Tibial nerve (tissue), 4 donors: ENCODE measurements at regions not wholly inside any gene's neighbourhood (a gene's known extent, or its start where the extent isn't known, plus 50 kb on each side); places are given as distances from the start of the nearest gene placed in this dataset.

Source experiments
- DNase-seq, 2 donors: peaks; one replicate each; pipeline ENCODE4 v3.0.0-alpha.2; 2019; ENCODE audit warnings: low spot score in 2 of 2
- H3K27ac ChIP-seq, 4 donors: fragments of 200-600 bp; sonication (generic) in 3 of 4; one replicate each; pipeline ENCODE4 v1.5.1; 2017 to 2019; ENCODE audit warnings: mild to moderate bottlenecking in 1 of 4
- H3K27me3 ChIP-seq, 2 donors: fragments of 200-600 bp; sonication (generic) in 1 of 2; one replicate each; pipeline versions ENCODE4 v1.5.1 to v1.6.0; 2017 to 2019
- H3K36me3 ChIP-seq, 3 donors: fragments of 200-600 bp; sonication (generic); one replicate each; pipeline ENCODE4 v1.5.1; 2018 to 2019
- H3K4me1 ChIP-seq, 4 donors: fragments of 200-600 bp; sonication (generic) in 3 of 4; one replicate each; pipeline ENCODE4 v1.5.1; 2017 to 2019
- H3K4me3 ChIP-seq, 4 donors: fragments of 200-600 bp; sonication (generic) in 3 of 4; one replicate each; pipeline ENCODE4 v1.5.1; 2017 to 2019; ENCODE audit warnings: mild to moderate bottlenecking in 1 of 4, moderate library complexity in 1 of 4
- H3K9me3 ChIP-seq, 4 donors: fragments of 200-600 bp; sonication (generic) in 3 of 4; one replicate each; pipeline ENCODE4 v1.5.1; 2017 to 2019
- CTCF ChIP-seq, 5 experiments: fragments of 200-600 bp in 3 of 5; fragments of 450-650 bp in 2 of 5; sonication (generic) in 3 of 5; IDR thresholded peaks; one replicate each; pipeline ENCODE4 v1.5.1; 2016 to 2019; ENCODE audit warnings: antibody characterized with exemption in 5 of 5, mild to moderate bottlenecking in 3 of 5, moderate library complexity in 2 of 5
- EP300 ChIP-seq, 2 donors: sonication (generic); formaldehyde crosslinking; IDR thresholded peaks; one replicate each; pipeline ENCODE4 v1.6.1; 2017; ENCODE audit warnings: antibody characterized with exemption in 2 of 2, mild to moderate bottlenecking in 1 of 2
- POLR2A ChIP-seq, 2 donors: fragments of 450-650 bp; IDR thresholded peaks; one replicate each; pipeline ENCODE4 v1.6.1; 2017; ENCODE audit warnings: antibody characterized with exemption in 2 of 2, mild to moderate bottlenecking in 2 of 2, moderate library complexity in 2 of 2
- WGBS, 2 donors: methylation state at CpG; one replicate each; pipeline ENCODE4 v1.1.5; 2018; 5-methylcytosine and 5-hydroxymethylcytosine counted together

DNA sequence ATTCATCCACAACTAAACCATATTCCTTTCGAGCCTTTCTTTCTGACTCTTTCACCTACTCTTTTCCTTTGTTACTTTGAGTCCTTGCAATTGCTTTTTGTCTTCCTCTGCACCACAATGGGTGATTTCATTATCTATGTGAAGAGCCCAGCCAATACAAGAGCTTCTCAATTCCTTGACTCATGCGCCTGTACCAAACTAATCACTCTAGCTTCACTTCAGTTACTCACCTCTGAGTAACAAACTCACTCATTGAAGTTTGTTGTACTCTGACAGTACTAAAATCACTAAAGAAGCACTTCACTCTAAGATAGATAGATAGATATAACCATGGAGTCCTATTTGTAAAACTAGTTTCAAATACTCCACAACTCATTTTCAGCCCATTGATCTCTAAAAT lies 191.7 kb upstream of the EPHA5 start:
- no peaks in the 10 kb centered on the region for H3K27me3 ChIP-seq
- H3K27ac ChIP-seq, result no peak overlapping the region
- DNase-seq, result no peak
- no peaks in the 10 kb centered on the region for H3K4me1 ChIP-seq
- H3K4me3 ChIP-seq, result no peak overlapping the region
- no peaks in the 10 kb centered on the region for H3K9me3 ChIP-seq
- H3K36me3 ChIP-seq, result no peaks in the 10 kb centered on the region
- 86 to 93% methylated on average over 2 of the region's 2 CpGs for WGBS, 2 donors
- TF ChIP-seq EP300 (IDR thresholded peaks at IDR 0.05) (no peak), CTCF (IDR thresholded peaks at IDR 0.05) (no peak), POLR2A (IDR thresholded peaks at IDR 0.05) (no peak)

DNA sequence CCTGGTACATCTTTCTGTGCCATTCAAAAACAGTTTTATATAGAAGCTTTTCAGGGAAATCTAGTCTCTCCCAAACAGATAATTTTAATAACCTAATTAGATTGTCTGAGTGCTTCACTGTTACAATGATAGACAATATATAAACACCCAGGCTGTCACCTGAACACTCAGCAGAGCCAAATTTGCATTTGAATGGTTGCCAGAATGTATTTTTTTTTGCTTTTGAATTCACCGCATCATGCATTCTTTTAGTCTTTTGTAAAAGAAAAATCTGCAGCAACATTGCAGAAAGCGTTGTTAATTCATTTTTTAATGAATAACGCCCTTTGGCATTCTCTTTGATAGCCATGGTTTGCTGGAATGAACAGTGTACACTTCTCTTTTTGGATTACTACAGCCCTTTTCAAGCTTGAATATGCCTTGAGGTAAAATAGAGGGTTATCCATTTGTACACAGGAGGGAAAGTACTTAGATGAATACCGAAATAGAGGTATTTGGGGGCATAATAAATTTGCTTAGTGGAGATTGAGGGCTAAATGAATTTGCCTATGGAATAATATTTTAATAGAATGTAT lies 175.0 kb upstream of the EPHA5 start:
- Histone ChIP-seq H3K4me1 (peaks cover 0 to 4% (median 0%) of the 10 kb centered on the region in 4 donors), H3K36me3 (no peaks in the 10 kb centered on the region), H3K9me3 (no peaks in the 10 kb centered on the region), H3K27me3 (no peaks in the 10 kb centered on the region), H3K4me3 (no peak overlapping the region), H3K27ac (no peak overlapping the region)
- DNase-seq, result no peak
- WGBS, 2 donors, result 30 to 40% methylated on average over 4 of the region's 4 CpGs
- no peak for TF ChIP-seq EP300 (IDR thresholded peaks at IDR 0.05)
- TF ChIP-seq CTCF (IDR thresholded peaks at IDR 0.05), result no peak
- no peak for TF ChIP-seq POLR2A (IDR thresholded peaks at IDR 0.05)

DNA sequence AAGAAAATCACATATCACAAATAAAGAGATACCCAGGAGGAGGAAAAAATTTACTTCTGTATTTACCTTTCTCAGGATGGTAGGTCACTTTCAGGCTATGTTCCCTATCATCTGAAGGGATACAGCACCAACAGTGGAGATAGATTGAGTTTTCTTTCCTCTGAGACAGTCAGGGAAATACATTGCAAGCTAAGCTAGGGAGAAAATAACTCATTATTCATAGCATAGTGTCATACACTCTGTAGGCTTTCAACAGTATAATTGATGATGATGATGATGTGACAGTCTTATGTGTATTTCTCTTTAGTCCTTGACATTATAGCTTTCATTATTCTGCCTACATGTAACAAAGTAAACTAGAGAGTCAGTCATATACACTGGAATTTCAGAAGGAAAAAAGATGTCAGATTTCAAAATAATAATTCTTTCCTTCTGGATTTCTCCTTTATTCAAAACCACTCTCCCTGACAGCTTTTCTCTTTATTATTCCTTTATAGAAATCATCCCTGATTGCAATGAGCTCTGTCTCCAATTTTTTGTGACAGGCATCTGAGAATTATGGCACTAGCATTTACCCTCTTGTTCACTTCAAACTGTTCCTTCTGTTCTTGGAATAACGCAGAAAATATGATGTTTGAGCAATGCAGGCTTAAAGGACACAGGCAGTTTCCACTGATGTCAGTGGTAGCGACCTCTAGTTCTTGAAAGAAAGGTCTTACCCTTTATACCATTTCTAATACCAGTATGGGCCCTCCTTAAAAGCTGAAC lies 169.1 kb upstream of the EPHA5 start:
- TF ChIP-seq POLR2A (IDR thresholded peaks at IDR 0.05), result no peak
- TF ChIP-seq EP300 (IDR thresholded peaks at IDR 0.05), result no peak
- TF ChIP-seq CTCF (IDR thresholded peaks at IDR 0.05), result no peak
- Histone ChIP-seq H3K4me3 (no peak overlapping the region), H3K4me1 (no peaks in the 10 kb centered on the region), H3K36me3 (no peaks in the 10 kb centered on the region), H3K27me3 (no peaks in the 10 kb centered on the region), H3K9me3 (no peaks in the 10 kb centered on the region), H3K27ac (no peak overlapping the region)
- DNase-seq, result no peak
- WGBS, 2 donors, result 43 to 53% methylated on average over 2 of the region's 2 CpGs

DNA sequence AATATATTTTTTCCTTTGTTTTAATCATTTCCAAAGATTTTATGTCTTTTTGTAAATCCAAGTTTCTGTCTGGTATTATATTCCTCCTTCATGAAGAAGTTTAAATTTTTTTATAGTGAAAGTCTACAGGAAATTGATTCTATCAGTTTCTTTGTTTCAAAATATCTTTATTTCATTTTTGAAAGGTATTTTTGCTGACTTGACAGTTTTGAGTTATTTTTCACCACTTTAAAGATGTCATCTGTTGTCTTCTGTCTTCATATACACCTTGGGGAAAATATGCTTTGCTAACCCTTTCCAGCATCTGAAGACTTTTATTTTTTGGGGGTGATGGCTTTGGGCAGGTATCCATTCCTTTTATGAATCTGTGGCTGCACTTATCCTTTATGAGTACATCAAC lies 164.4 kb upstream of the EPHA5 start:
- H3K36me3 ChIP-seq, result no peaks in the 10 kb centered on the region
- no peak overlapping the region for H3K27ac ChIP-seq
- no peak for TF ChIP-seq EP300 (IDR thresholded peaks at IDR 0.05)
- no peak for TF ChIP-seq POLR2A (IDR thresholded peaks at IDR 0.05)
- TF ChIP-seq CTCF (IDR thresholded peaks at IDR 0.05), result no peak
- no peaks in the 10 kb centered on the region for H3K27me3 ChIP-seq
- H3K4me1 ChIP-seq, result no peaks in the 10 kb centered on the region
- no peaks in the 10 kb centered on the region for H3K9me3 ChIP-seq
- DNase-seq, result no peak
- H3K4me3 ChIP-seq, result no peak overlapping the region

DNA sequence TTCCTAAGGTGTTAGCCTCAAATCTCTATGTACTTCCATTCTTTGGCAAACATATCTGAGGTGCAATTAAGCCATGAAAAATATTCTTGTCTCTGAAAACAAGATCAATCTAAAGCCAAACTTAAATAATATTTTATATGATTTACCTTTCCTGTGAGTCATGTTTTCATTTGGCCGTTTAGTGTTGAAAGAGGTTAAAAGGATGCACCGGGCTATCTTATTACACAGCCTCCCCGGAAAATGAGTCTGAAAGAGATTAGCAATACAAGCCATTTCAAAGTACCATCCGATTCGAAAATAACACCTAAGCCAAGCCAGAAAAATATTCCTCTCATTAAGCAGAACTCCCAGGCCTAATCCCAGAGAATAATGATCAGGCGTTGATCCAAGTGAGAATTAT lies 161.5 kb upstream of the EPHA5 start:
- no peaks in the 10 kb centered on the region for H3K4me1 ChIP-seq
- DNase-seq, result no peak
- H3K36me3 ChIP-seq, result no peaks in the 10 kb centered on the region
- 58 to 67% methylated on average over 6 of the region's 6 CpGs for WGBS, 2 donors
- H3K27me3 ChIP-seq, result no peaks in the 10 kb centered on the region
- H3K4me3 ChIP-seq, result no peak overlapping the region
- H3K9me3 ChIP-seq, result no peaks in the 10 kb centered on the region
- H3K27ac ChIP-seq, result no peak overlapping the region
- TF ChIP-seq POLR2A (IDR thresholded peaks at IDR 0.05) (no peak), EP300 (IDR thresholded peaks at IDR 0.05) (no peak), CTCF (IDR thresholded peaks at IDR 0.05) (no peak)
